Activated naive CD8-positive, alpha-beta T cell treated with anti-CD3 and anti-CD28 coated beads, Interleukin-2, amount 50 U/mL, for 24 hours (primary cell): ENCODE measurements at regions not wholly inside any gene's neighbourhood (a gene's known extent, or its start where the extent isn't known, plus 50 kb on each side); places are given as distances from the start of the nearest gene placed in this dataset.

Experiments
- ATAC-seq: fragments of 150-1000 bp; cut with Tn5 transposase; one replicate; pipeline ENCODE4 v1.10.0; 2021
- DNase-seq: peaks from one replicate; pipeline ENCODE4 v3.0.0; 2021
- H3K27ac Mint-ChIP-seq: one replicate; pipeline ENCODE4 v1.8.0; 2021; ENCODE audit warnings: mild to moderate bottlenecking, mixed read lengths
- H3K27me3 Mint-ChIP-seq: one replicate; pipeline ENCODE4 v1.8.0; 2021; ENCODE audit warnings: mixed read lengths
- H3K36me3 Mint-ChIP-seq: one replicate; pipeline ENCODE4 v1.8.0; 2021; ENCODE audit warnings: low read depth, mixed read lengths
- H3K4me1 Mint-ChIP-seq: one replicate; pipeline ENCODE4 v1.8.0; 2021; ENCODE audit warnings: mixed read lengths
- H3K4me3 Mint-ChIP-seq: one replicate; pipeline ENCODE4 v1.8.0; 2021; ENCODE audit warnings: mild to moderate bottlenecking, moderate library complexity, mixed read lengths
- H3K9me3 Mint-ChIP-seq: one replicate; pipeline ENCODE4 v1.8.0; 2021; ENCODE audit warnings: mixed read lengths

DNA sequence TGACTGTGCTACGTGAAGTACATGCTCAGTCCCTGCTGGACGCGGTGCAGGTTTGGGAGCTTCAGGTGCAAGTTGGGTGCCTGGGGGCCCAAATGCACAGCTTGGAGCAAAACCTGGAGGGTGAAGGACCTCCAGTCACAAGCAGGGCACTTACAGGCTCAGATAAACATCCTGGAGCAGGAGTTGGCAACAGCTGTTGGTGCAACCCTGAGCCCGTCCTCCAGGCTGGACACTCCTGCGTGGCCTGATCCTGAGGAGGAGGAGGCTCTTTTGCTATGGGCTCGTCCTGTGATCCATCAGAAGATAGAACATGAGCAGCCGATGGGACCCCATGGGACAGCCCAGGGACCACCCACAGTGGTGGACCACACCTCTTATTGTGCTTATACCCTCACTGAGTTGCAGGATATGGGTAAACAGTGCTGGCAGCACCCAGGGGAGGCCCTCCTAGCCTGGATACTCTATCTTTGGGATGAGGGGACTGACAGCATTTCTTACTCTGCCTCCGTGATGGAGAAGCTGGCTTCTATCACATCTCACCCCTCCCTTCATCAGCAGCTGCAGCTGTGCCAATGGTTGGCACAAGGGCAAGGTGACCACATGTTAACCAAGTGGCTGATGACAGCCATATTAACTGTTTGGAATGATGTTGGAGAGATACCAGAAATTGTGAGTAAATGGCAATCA lies 301.6 kb downstream of the ZPLD1 start:
- Mint-ChIP-seq H3K27ac (no peak overlapping the region), H3K4me3 (no peak overlapping the region), H3K9me3 (no peaks in the 10 kb centered on the region), H3K36me3 (no peaks in the 10 kb centered on the region), H3K4me1 (no peaks in the 10 kb centered on the region), H3K27me3 (no peaks in the 10 kb centered on the region)
- no peak for DNase-seq
- ATAC-seq = no peak

DNA sequence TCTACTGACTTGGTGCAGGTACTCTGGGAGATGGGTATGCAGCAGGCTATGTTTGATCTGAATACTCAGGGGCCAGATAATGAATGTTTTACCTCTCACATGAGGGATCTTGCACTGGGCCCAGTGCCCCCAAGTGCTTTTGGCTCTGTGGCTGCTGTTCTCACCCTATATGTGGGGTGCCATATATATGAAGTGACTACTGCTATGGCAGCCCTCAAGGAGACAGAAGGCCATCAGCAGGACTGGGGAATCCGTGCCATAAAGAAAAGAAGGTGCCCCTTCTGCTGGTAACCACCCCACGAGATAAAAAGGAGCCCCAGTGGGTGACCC lies 302.1 kb downstream of the ZPLD1 start:
- Mint-ChIP-seq H3K27me3 (no peaks in the 10 kb centered on the region), H3K4me1 (no peaks in the 10 kb centered on the region), H3K4me3 (no peak overlapping the region), H3K27ac (no peak overlapping the region), H3K36me3 (no peaks in the 10 kb centered on the region), H3K9me3 (no peaks in the 10 kb centered on the region)
- ATAC-seq = no peak
- no peak for DNase-seq

- no peaks in the 10 kb centered on the region for H3K27me3 Mint-ChIP-seq
- no peak overlapping the region for H3K27ac Mint-ChIP-seq
- DNase-seq (no peak), ATAC-seq (no peak)
- no peak overlapping the region for H3K4me3 Mint-ChIP-seq
- no peaks in the 10 kb centered on the region for H3K36me3 Mint-ChIP-seq
- no peaks in the 10 kb centered on the region for H3K9me3 Mint-ChIP-seq
- no peaks in the 10 kb centered on the region for H3K4me1 Mint-ChIP-seq
These were observed 302.5 kb downstream of the ZPLD1 start for GRCh38 chr3:102737353-102737752.

DNA sequence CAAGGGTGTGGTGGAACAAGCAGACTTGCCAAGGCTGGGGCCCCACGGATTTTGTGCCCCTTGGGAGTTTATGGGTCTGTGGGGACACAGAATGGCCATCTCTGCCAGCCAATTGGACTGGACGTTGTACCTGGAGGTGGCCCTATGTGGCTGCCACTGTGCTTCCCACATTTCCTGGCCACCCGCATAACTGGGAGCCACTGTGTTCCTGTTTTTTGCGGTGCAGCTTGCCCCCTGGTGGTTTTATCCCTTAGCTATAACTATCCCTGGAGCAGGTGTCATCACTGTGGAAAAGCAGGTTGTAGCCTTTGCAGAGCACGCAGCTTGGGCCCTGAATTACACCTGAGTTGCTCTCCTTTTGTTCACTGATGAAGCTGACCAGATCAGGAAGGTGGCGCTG lies 306.3 kb downstream of the ZPLD1 start:
- DNase-seq (no peak), ATAC-seq (no peak)
- H3K27ac Mint-ChIP-seq = no peak overlapping the region
- no peaks in the 10 kb centered on the region for H3K27me3 Mint-ChIP-seq
- no peaks in the 10 kb centered on the region for H3K9me3 Mint-ChIP-seq
- no peaks in the 10 kb centered on the region for H3K4me1 Mint-ChIP-seq
- no peak overlapping the region for H3K4me3 Mint-ChIP-seq
- no peaks in the 10 kb centered on the region for H3K36me3 Mint-ChIP-seq

DNA sequence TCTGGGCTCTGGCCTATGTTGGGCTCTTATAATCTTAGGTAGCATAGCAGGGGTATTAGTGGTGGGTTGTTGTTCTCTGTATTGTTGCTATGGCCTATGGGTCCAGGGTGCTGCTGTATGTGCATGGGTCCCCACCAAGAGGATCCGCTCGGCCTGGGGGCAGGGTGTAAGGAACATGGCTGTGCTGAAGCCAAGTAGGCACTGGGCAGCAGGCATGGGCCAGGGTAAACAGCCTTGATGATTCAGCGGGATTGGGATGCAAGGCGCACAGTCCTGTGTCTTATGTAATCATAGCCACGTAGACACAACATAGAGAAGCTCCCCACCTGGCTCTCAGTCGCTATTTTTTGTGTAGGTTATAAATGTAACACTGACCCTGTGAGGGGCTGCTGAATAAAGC lies 306.9 kb downstream of the ZPLD1 start:
- ATAC-seq = no peak

DNA sequence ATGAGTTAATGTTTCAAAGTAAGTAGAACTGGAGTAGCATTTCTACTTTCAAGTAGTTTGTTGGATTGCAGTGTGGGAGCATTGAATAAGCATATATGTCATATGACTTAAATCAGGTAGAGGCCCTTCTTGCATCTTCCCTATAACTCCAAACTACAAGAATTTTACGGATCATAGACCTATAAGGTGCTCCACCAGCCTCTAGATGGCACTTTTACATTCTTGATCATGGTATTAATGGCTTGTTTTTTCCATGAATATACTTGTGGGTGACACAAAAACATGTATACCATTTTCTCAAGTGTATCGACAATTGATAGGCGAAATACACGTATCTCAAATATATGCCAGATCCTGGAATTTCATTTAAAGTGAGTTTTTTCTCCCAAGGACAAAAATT lies 311.1 kb downstream of the ZPLD1 start:
- H3K4me1 Mint-ChIP-seq = no peaks in the 10 kb centered on the region
- H3K27me3 Mint-ChIP-seq = no peaks in the 10 kb centered on the region
- H3K36me3 Mint-ChIP-seq = no peaks in the 10 kb centered on the region
- DNase-seq (no peak), ATAC-seq (no peak)
- no peak overlapping the region for H3K27ac Mint-ChIP-seq
- no peaks in the 10 kb centered on the region for H3K9me3 Mint-ChIP-seq
- H3K4me3 Mint-ChIP-seq = no peak overlapping the region

More for the DNA sequence above, 306.9 kb downstream of the ZPLD1 start:
- Mint-ChIP-seq H3K27ac (no peak overlapping the region), H3K27me3 (no peaks in the 10 kb centered on the region), H3K4me1 (no peaks in the 10 kb centered on the region), H3K9me3 (no peaks in the 10 kb centered on the region), H3K36me3 (no peaks in the 10 kb centered on the region), H3K4me3 (no peak overlapping the region)
- DNase-seq = no peak

GRCh38 chr3:102747611-102748010 lies 312.8 kb downstream of the ZPLD1 start:
- no peak for DNase-seq
- no peaks in the 10 kb centered on the region for H3K27me3 Mint-ChIP-seq
- H3K4me1 Mint-ChIP-seq = no peaks in the 10 kb centered on the region

GRCh38 chr3:102748646-102749045 lies 313.8 kb downstream of the ZPLD1 start:
- H3K27ac Mint-ChIP-seq = no peak overlapping the region
- no peaks in the 10 kb centered on the region for H3K9me3 Mint-ChIP-seq
- ATAC-seq = no peak
- no peaks in the 10 kb centered on the region for H3K4me1 Mint-ChIP-seq
- H3K4me3 Mint-ChIP-seq = no peak overlapping the region
- H3K36me3 Mint-ChIP-seq = no peaks in the 10 kb centered on the region
- no peak for DNase-seq
- H3K27me3 Mint-ChIP-seq = no peaks in the 10 kb centered on the region

More at GRCh38 chr3:102747611-102748010, 312.8 kb downstream of the ZPLD1 start:
- no peaks in the 10 kb centered on the region for H3K9me3 Mint-ChIP-seq
- ATAC-seq = no peak
- H3K36me3 Mint-ChIP-seq = no peaks in the 10 kb centered on the region
- H3K27ac Mint-ChIP-seq = no peak overlapping the region
- no peak overlapping the region for H3K4me3 Mint-ChIP-seq

DNA sequence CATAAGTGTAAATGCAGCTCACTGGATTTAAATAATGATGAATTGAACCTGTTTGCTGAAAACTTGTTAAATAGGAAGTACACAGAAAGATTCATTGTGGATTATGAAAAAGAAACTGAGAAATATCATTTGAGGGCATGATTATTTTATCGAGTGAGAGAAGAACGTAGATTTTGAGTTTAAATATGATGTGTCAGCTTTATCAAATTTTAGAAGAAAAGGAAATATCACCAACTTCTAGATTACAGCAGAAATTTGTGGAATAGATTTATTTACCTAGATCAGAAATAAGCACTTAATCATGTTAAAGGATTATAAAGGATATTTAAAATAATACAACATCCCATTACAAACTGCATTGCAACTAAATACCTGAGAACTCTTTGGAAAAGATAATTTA lies 315.5 kb downstream of the ZPLD1 start:
- no peak overlapping the region for H3K4me3 Mint-ChIP-seq
- ATAC-seq = no peak
- no peaks in the 10 kb centered on the region for H3K4me1 Mint-ChIP-seq
- H3K27me3 Mint-ChIP-seq = no peaks in the 10 kb centered on the region
- H3K9me3 Mint-ChIP-seq = no peaks in the 10 kb centered on the region
- DNase-seq = no peak
- H3K27ac Mint-ChIP-seq = no peak overlapping the region
- no peaks in the 10 kb centered on the region for H3K36me3 Mint-ChIP-seq

GRCh38 chr3:102753901-102754300 lies 319.1 kb downstream of the ZPLD1 start:
- DNase-seq = no peak
- Mint-ChIP-seq H3K36me3 (no peaks in the 10 kb centered on the region), H3K4me1 (no peaks in the 10 kb centered on the region), H3K27ac (no peak overlapping the region), H3K4me3 (no peak overlapping the region), H3K9me3 (no peaks in the 10 kb centered on the region), H3K27me3 (no peaks in the 10 kb centered on the region)
- no peak for ATAC-seq

- no peaks in the 10 kb centered on the region for H3K4me1 Mint-ChIP-seq
- DNase-seq = no peak
- no peaks in the 10 kb centered on the region for H3K36me3 Mint-ChIP-seq
- no peak for ATAC-seq
- no peaks in the 10 kb centered on the region for H3K9me3 Mint-ChIP-seq
- no peaks in the 10 kb centered on the region for H3K27me3 Mint-ChIP-seq
- H3K4me3 Mint-ChIP-seq = no peak overlapping the region
- H3K27ac Mint-ChIP-seq = no peak overlapping the region
These were observed 321.9 kb downstream of the ZPLD1 start for GRCh38 chr3:102756706-102757105.

DNA sequence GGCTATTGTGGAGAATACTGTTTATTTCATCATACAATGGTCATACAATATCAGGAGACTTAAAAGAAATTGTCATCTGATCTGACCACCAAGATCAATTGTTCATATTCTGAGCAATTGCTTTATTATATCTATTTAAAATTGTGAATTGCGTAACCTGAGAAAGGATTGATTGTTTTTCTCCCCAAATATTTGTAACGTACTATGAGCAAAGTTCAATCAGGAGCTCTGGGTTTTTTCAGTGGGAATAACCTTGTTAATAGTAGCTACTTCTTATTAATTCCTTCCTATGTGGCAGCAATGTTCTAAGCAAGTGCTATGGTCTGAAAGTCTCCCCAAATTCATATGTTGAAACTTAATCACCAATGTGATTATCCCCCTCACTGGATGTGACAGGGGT lies 323.1 kb downstream of the ZPLD1 start:
- Mint-ChIP-seq H3K4me1 (no peaks in the 10 kb centered on the region), H3K27ac (no peak overlapping the region), H3K27me3 (no peaks in the 10 kb centered on the region), H3K9me3 (no peaks in the 10 kb centered on the region), H3K36me3 (no peaks in the 10 kb centered on the region), H3K4me3 (no peak overlapping the region)
- ATAC-seq (no peak), DNase-seq (no peak)

- H3K4me3 Mint-ChIP-seq = no peak overlapping the region
- no peaks in the 10 kb centered on the region for H3K36me3 Mint-ChIP-seq
- DNase-seq (no peak), ATAC-seq (no peak)
- H3K27me3 Mint-ChIP-seq = no peaks in the 10 kb centered on the region
- no peaks in the 10 kb centered on the region for H3K9me3 Mint-ChIP-seq
- no peak overlapping the region for H3K27ac Mint-ChIP-seq
- no peaks in the 10 kb centered on the region for H3K4me1 Mint-ChIP-seq
These were observed 327.0 kb downstream of the ZPLD1 start for GRCh38 chr3:102761766-102762165.

DNA sequence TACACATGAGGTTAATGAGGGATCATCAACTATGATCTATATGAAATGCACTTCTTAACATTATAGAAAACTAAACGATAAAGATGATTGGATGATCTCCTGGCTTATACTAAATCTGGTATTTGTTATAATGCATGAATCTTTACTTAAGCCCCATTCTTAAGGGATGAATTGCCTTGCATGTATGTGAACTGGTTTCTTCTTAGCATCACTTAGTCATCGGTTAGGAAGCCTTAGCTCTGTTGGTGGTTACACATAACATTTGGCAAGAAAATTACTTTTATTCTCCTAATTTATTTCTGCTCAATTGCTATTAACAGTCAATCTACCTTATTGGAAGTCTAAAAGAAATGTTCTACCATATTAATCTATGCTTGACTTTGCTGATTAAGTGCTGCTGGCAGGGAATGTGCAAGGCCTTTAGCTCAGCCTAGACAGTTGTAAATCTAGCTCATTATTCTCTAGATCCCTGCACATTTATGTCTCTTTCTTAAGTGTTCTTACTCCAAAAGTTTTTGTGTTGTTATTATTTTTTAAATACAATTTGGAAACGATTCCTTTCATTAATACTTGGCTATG lies 356.0 kb downstream of the ZPLD1 start:
- H3K36me3 Mint-ChIP-seq = no peaks in the 10 kb centered on the region
- H3K4me1 Mint-ChIP-seq = no peaks in the 10 kb centered on the region
- H3K27ac Mint-ChIP-seq = no peak overlapping the region
- no peak overlapping the region for H3K4me3 Mint-ChIP-seq
- H3K9me3 Mint-ChIP-seq = no peaks in the 10 kb centered on the region
- H3K27me3 Mint-ChIP-seq = no peaks in the 10 kb centered on the region
- ATAC-seq (no peak), DNase-seq (no peak)

DNA sequence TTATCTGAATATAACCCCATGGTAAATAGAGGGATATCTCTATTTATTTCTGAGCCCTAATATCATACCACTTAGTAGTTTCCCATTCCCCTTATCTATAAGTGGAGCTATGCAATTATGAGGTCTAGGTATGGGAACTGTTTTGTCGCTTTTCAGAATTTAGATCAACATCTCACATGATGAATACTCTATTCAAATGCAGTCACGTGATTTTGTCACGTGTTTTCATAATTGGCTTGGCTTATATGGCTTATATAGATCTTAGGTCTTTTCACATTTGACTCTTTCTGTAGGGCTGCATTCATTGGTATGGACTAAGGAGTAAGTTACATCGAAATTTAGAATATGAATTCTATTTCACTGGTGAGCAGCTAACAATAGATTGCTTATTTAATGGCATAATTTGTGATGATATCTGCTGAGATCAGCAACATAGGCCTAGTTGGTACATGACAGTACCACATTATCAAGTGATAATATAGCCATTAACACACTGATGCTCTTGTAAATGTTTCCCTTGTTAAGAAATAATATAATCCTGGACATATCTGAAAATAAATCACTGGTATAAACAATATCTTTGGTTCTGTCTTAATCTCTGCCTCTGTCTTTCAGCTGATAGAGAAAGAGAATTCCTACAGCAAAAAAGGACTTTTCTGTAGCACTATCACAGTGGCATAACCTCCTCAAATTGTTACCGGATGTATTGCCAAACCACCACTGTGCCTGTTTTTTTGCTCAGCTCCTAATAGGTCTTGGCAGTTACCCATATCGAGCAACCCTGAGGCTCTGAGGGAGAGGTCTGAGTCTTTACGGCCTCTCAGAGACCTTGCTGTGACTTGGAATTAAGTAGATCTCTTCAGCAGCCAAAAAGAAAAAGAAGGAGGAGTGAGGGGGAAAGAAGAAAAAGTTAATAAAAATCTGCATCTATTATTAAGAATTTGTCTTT lies 357.1 kb downstream of the ZPLD1 start:
- H3K9me3 Mint-ChIP-seq = no peaks in the 10 kb centered on the region
- no peak for DNase-seq
- no peak overlapping the region for H3K4me3 Mint-ChIP-seq
- ATAC-seq = no peak
- H3K27me3 Mint-ChIP-seq = no peaks in the 10 kb centered on the region
- H3K36me3 Mint-ChIP-seq = no peaks in the 10 kb centered on the region
- H3K4me1 Mint-ChIP-seq = no peaks in the 10 kb centered on the region
- no peak overlapping the region for H3K27ac Mint-ChIP-seq
